T-cell (primary cell): ENCODE measurements at regions not wholly inside any gene's neighbourhood (a gene's known extent, or its start where the extent isn't known, plus 50 kb on each side); places are given as distances from the start of the nearest gene placed in this dataset.
"Not testable (repeated sequence)": the region's sequence is repeated elsewhere in the genome, so short reads cannot be mapped to it uniquely, and the experiment has no call there.

Experiments
- ATAC-seq, 4 experiments: fragments of 200-7000 bp in 3 of 4; fragments of 150-1000 bp in 1 of 4; cut with Tn5 transposase; replicated peaks in 1 of 4; 1 replicate in 3 of 4; 2 replicates in 1 of 4; pipeline ENCODE4 v1.10.0; 2021; ENCODE audit warnings: moderate library complexity in 3 of 4, mild to moderate bottlenecking in 2 of 4, moderate number of reproducible peaks in 1 of 4
- CTCF ChIA-PET, 2 donors: fragments of 300-600 bp; sonication (Branson Sonifier 250); formaldehyde crosslinking; loops; one replicate each; lab custom pipeline; 2022; ENCODE audit warnings: antibody characterized with exemption in 2 of 2; lab: Charles Lee
- POLR2A ChIA-PET, 2 donors: fragments of 300-600 bp; sonication (Branson Sonifier 250); formaldehyde crosslinking; loops; one replicate each; lab custom pipeline; 2022; ENCODE audit warnings: antibody characterized with exemption in 2 of 2; lab: Charles Lee
- DNase-seq, 35 experiments: peaks; one replicate each; pipeline versions ENCODE4 v3.0.0 to v3.0.0-alpha.2; 2013 to 2023
- H3K27ac ChIP-seq: one replicate; pipeline ENCODE4 v1.5.1; 2013; ENCODE audit warnings: low read length
- H3K27me3 ChIP-seq, 2 experiments: replicated peaks in 1 of 2; 1 replicate in 1 of 2; 2 replicates in 1 of 2; pipeline versions ENCODE4 v1.6.1 to v1.7.0; 2013; ENCODE audit warnings: low read length in 1 of 2, mixed read lengths in 1 of 2; ENCODE audit not compliant: control insufficient read depth in 2 of 2, insufficient read depth in 2 of 2; ENCODE audit errors: extremely low read depth in 1 of 2
- H3K36me3 ChIP-seq, 2 donors: 1 replicate in 1 of 2; 2 replicates in 1 of 2; pipeline versions ENCODE4 v1.6.1 to v1.7.0; 2013; ENCODE audit warnings: low read length in 1 of 2; ENCODE audit not compliant: control insufficient read depth in 2 of 2, insufficient read depth in 1 of 2; ENCODE audit errors: extremely low read depth in 1 of 2
- H3K4me1 ChIP-seq, 2 experiments: 1 replicate in 1 of 2; 2 replicates in 1 of 2; pipeline versions ENCODE4 v1.6.1 to v1.7.0; 2013; ENCODE audit warnings: low read length in 2 of 2, mixed read lengths in 1 of 2; ENCODE audit not compliant: insufficient read depth in 2 of 2, control insufficient read depth in 1 of 2; ENCODE audit errors: extremely low read depth in 1 of 2
- H3K4me3 ChIP-seq, 2 donors: 1 replicate in 1 of 2; 2 replicates in 1 of 2; pipeline versions ENCODE4 v1.5.1 to v1.7.0; 2013; ENCODE audit warnings: mild to moderate bottlenecking in 2 of 2, low read length in 1 of 2, moderate library complexity in 1 of 2; ENCODE audit not compliant: control insufficient read depth in 1 of 2; ENCODE audit errors: extremely low read depth in 1 of 2
- H3K9me3 ChIP-seq: 2 replicates; pipeline ENCODE4 v1.7.0; 2013
- H3K27ac Mint-ChIP-seq, 2 donors: one replicate each; pipeline ENCODE4 v1.8.0; 2020 to 2021; ENCODE audit warnings: mild to moderate bottlenecking in 2 of 2, mixed read lengths in 2 of 2
- H3K27me3 Mint-ChIP-seq, 2 donors: one replicate each; pipeline ENCODE4 v1.8.0; 2021 to 2022; ENCODE audit warnings: mixed read lengths in 2 of 2
- H3K36me3 Mint-ChIP-seq: one replicate; pipeline ENCODE4 v1.8.0; 2021; ENCODE audit warnings: mixed read lengths
- H3K4me1 Mint-ChIP-seq, 3 donors: one replicate each; pipeline ENCODE4 v1.8.0; 2020 to 2022; ENCODE audit warnings: mixed read lengths in 3 of 3, mild to moderate bottlenecking in 1 of 3
- H3K4me3 Mint-ChIP-seq, 3 donors: one replicate each; pipeline ENCODE4 v1.8.0; 2020 to 2022; ENCODE audit warnings: mild to moderate bottlenecking in 3 of 3, mixed read lengths in 3 of 3, moderate library complexity in 3 of 3
- H3K9me3 Mint-ChIP-seq, 3 donors: one replicate each; pipeline ENCODE4 v1.8.0; 2020 to 2022; ENCODE audit warnings: mixed read lengths in 3 of 3
- WGBS: methylation state at CpG from one replicate; pipeline ENCODE4 v1.1.5; 2013; ENCODE audit warnings: missing lambda C conversion rate; ENCODE audit not compliant: insufficient coverage; 5-methylcytosine and 5-hydroxymethylcytosine counted together

DNA sequence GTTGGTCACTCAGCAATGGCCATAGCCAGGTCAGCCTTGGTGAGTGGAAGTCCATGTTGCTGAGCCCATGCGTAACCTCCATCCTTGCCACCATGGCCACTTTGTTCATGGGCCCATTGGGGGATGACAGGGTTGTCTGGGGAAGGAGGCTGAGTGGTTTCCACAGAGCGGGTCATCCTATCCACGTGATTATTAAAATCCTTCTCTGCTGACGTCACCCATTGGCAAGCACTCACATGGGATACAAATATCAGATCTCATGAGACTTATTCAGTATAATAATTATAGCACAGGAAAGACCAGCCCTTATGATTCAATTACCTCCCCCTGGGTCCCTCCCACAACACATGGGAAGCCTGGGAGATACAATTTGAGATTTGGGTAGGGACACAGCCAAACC lies 534.8 kb downstream of the DIPK2A start:
- H3K27ac ChIP-seq, H3K36me3 Mint-ChIP-seq, H3K27me3 ChIP-seq, H3K4me3 Mint-ChIP-seq, ATAC-seq, H3K4me1 ChIP-seq, H3K27ac Mint-ChIP-seq, H3K36me3 ChIP-seq, DNase-seq, POLR2A ChIA-PET, H3K4me1 Mint-ChIP-seq, H3K9me3 ChIP-seq, CTCF ChIA-PET, H3K4me3 ChIP-seq, H3K9me3 Mint-ChIP-seq, H3K27me3 Mint-ChIP-seq: not testable (repeated sequence)
- no CpG with 5 or more reads among the region's 4 CpGs for WGBS

DNA sequence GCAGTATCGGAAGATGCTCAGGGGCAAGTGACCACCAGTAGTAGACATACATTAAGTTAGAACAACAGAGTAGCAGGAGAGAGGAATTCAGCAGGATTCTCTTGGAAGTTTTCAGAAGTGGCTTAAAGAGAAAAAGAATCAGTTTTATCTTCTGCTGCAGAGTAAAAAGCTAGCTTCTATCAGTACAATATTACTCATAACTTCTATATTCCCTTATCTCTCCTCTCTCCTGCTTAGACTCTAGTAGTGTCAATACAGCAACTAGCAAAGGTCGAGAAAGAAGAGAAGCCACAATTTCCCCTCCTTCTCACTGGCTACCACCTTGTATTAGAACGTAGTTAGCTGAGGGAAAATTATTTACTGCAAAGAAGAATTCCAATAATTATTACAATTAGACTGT lies 539.7 kb downstream of the DIPK2A start:
- no peaks in the 10 kb centered on the region for H3K36me3 ChIP-seq
- no peak overlapping the region for H3K27ac ChIP-seq
- H3K4me3 ChIP-seq: no peak overlapping the region
- H3K9me3 ChIP-seq: no peaks in the 10 kb centered on the region
- Mint-ChIP-seq H3K9me3 (no peaks in the 10 kb centered on the region), H3K27ac (no peak overlapping the region), H3K4me1 (no peaks in the 10 kb centered on the region), H3K27me3 (no peaks in the 10 kb centered on the region), H3K36me3 (no peaks in the 10 kb centered on the region), H3K4me3 (no peak overlapping the region)
- POLR2A ChIA-PET: no interaction called here
- CTCF ChIA-PET: no interaction called here
- no CpG with 5 or more reads among the region's 3 CpGs for WGBS
- no peaks in the 10 kb centered on the region for H3K4me1 ChIP-seq
- no peak for DNase-seq
- H3K27me3 ChIP-seq: no peaks in the 10 kb centered on the region
- ATAC-seq: no peak

DNA sequence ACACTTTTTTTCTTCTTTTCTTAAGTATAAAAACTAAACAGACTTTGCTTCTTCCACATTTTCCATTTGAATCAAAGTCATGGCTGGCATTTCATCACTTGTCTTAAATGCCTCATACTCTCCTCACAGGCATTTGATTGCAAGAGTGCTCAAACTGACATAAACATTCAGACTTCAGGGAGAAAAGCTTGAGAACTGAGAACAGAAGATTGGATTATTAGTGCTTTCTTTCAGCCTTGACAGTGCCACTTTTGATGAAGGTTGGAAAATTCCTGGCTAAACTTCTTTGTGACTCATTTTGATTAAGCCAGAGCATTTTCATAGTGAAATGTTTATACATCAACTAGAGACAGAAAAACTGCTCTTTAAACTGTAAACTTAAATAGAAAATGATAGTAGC lies 544.4 kb downstream of the DIPK2A start:
- H3K4me1 Mint-ChIP-seq: no peaks in the 10 kb centered on the region
- no peaks in the 10 kb centered on the region for H3K36me3 Mint-ChIP-seq
- ATAC-seq: no peak
- Histone ChIP-seq H3K27ac (no peak overlapping the region), H3K9me3 (no peaks in the 10 kb centered on the region), H3K4me3 (no peak overlapping the region), H3K36me3 (no peaks in the 10 kb centered on the region), H3K27me3 (no peaks in the 10 kb centered on the region), H3K4me1 (no peaks in the 10 kb centered on the region)
- CTCF ChIA-PET: no interaction called here
- H3K27ac Mint-ChIP-seq: no peak overlapping the region
- peaks cover 4% of the 10 kb centered on the region in 2 donors for H3K27me3 Mint-ChIP-seq
- DNase-seq: no peak
- H3K4me3 Mint-ChIP-seq: no peak overlapping the region
- POLR2A ChIA-PET: no interaction called here
- H3K9me3 Mint-ChIP-seq: no peaks in the 10 kb centered on the region

GRCh38 chr3:144516589-144516988 lies 545.0 kb downstream of the DIPK2A start:
- POLR2A ChIA-PET: no interaction called here
- Mint-ChIP-seq H3K36me3 (no peaks in the 10 kb centered on the region), H3K4me3 (no peak overlapping the region), H3K27ac (no peak overlapping the region), H3K27me3 (peaks cover 4% of the 10 kb centered on the region in 2 donors), H3K9me3 (no peaks in the 10 kb centered on the region), H3K4me1 (no peaks in the 10 kb centered on the region)
- CTCF ChIA-PET: no interaction called here
- H3K4me1 ChIP-seq: no peaks in the 10 kb centered on the region
- DNase-seq (no peak), ATAC-seq (no peak)
- H3K36me3 ChIP-seq: no peaks in the 10 kb centered on the region
- H3K27ac ChIP-seq: no peak overlapping the region
- no peaks in the 10 kb centered on the region for H3K9me3 ChIP-seq
- no peak overlapping the region for H3K4me3 ChIP-seq
- 55% methylated on average over 1 of the region's 1 CpG for WGBS
- H3K27me3 ChIP-seq: no peaks in the 10 kb centered on the region

- ChIA-PET CTCF (no interaction called here), POLR2A (no interaction called here)
- Mint-ChIP-seq H3K4me1 (no peaks in the 10 kb centered on the region), H3K27me3 (peaks cover 4% of the 10 kb centered on the region in 2 donors), H3K4me3 (no peak overlapping the region), H3K27ac (no peak overlapping the region), H3K9me3 (no peaks in the 10 kb centered on the region), H3K36me3 (no peaks in the 10 kb centered on the region)
- H3K4me3 ChIP-seq: no peak overlapping the region
- no peaks in the 10 kb centered on the region for H3K36me3 ChIP-seq
- DNase-seq (no peak), ATAC-seq (no peak)
- WGBS: no CpG with 5 or more reads among the region's 1 CpG
- H3K27me3 ChIP-seq: no peaks in the 10 kb centered on the region
- H3K9me3 ChIP-seq: no peaks in the 10 kb centered on the region
- H3K4me1 ChIP-seq: no peaks in the 10 kb centered on the region
- H3K27ac ChIP-seq: no peak overlapping the region
Observed at GRCh38 chr3:144521131-144521530, 549.5 kb downstream of the DIPK2A start.

DNA sequence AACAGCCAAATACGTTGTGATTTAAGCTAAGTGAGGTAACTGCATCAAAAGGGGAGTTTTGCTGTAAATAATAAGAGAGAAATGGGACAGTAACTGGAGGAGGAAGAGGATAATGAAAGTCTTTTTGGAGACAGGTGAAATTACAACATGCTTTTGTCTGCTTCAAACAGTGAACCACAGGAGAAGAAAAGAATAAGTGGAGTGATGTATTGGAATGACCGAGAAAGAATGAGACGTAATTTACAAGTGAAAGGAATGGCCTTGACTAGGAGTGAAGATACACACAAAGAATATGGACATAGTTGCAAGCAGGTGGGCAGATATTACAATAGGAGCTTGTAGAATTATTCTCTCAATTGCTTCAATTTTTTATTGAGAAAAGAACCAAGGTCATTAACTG lies 550.8 kb downstream of the DIPK2A start:
- ATAC-seq: no peak
- no peaks in the 10 kb centered on the region for H3K36me3 ChIP-seq
- Mint-ChIP-seq H3K4me3 (no peak overlapping the region), H3K4me1 (no peaks in the 10 kb centered on the region), H3K27ac (no peak overlapping the region), H3K36me3 (no peaks in the 10 kb centered on the region), H3K27me3 (peaks cover 4% of the 10 kb centered on the region in 2 donors), H3K9me3 (no peaks in the 10 kb centered on the region)
- no peaks in the 10 kb centered on the region for H3K4me1 ChIP-seq
- H3K9me3 ChIP-seq: no peaks in the 10 kb centered on the region
- DNase-seq: no peak
- ChIA-PET POLR2A (no interaction called here), CTCF (no interaction called here)
- WGBS: 83% methylated on average over 3 of the region's 3 CpGs
- no peak overlapping the region for H3K27ac ChIP-seq
- no peaks in the 10 kb centered on the region for H3K27me3 ChIP-seq
- H3K4me3 ChIP-seq: no peak overlapping the region

GRCh38 chr3:144523396-144523795 lies 551.8 kb downstream of the DIPK2A start:
- Mint-ChIP-seq H3K4me3 (no peak overlapping the region), H3K9me3 (no peaks in the 10 kb centered on the region), H3K27ac (no peak overlapping the region), H3K36me3 (no peaks in the 10 kb centered on the region), H3K4me1 (no peaks in the 10 kb centered on the region), H3K27me3 (no peaks in the 10 kb centered on the region)
- POLR2A ChIA-PET: no interaction called here
- H3K9me3 ChIP-seq: no peaks in the 10 kb centered on the region
- no peak overlapping the region for H3K27ac ChIP-seq
- 72% methylated on average over 2 of the region's 2 CpGs for WGBS
- H3K4me3 ChIP-seq: no peak overlapping the region
- no peaks in the 10 kb centered on the region for H3K27me3 ChIP-seq
- no peak for DNase-seq
- no peaks in the 10 kb centered on the region for H3K4me1 ChIP-seq
- no peaks in the 10 kb centered on the region for H3K36me3 ChIP-seq
- CTCF ChIA-PET: no interaction called here
- ATAC-seq: no peak
